Keratinocyte (primary cell): ENCODE measurements at regions not wholly inside any gene's neighbourhood (a gene's known extent, or its start where the extent isn't known, plus 50 kb on each side); places are given as distances from the start of the nearest gene placed in this dataset.

Source experiments
- CTCF ChIP-seq, 3 experiments: IDR thresholded peaks in 1 of 3; conservative IDR thresholded peaks in 1 of 3; optimal IDR thresholded peaks in 1 of 3; 2 replicates in 2 of 3; 3 replicates in 1 of 3; pipeline versions ENCODE3 to v1.5.1; 2011; ENCODE audit warnings: low read length in 3 of 3, mild to moderate bottlenecking in 3 of 3, moderate library complexity in 2 of 3, control low read depth in 1 of 3, inconsistent platforms in 1 of 3; ENCODE audit not compliant: insufficient read depth in 2 of 3; ENCODE audit errors: extremely low read depth in 1 of 3
- EZH2 ChIP-seq: IDR thresholded peaks from one replicate; pipeline ENCODE4 v1.6.1; 2012; ENCODE audit warnings: inconsistent platforms, mild to moderate bottlenecking, low read length, moderate library complexity

GRCh38 chr20:60649541-60649940, 602.5 kb upstream of the CDH4 start:
- TF ChIP-seq CTCF (optimal IDR thresholded peaks at IDR 0.05 in 1 of 3, IDR thresholded peaks at IDR 0.05 in 1 of 3, conservative IDR thresholded peaks at IDR 0.05 in 1 of 3; ENCODE audit: extremely low read depth in 1 of 3, insufficient read depth in 2 of 3, low read length in 3 of 3) (no peak), EZH2 (no peak)
